ES-I3 (cell line): ENCODE measurements at regions not wholly inside any gene's neighbourhood (a gene's known extent, or its start where the extent isn't known, plus 50 kb on each side); places are given as distances from the start of the nearest gene placed in this dataset.

Experiments
- H3K36me3 ChIP-seq: 2 replicates; pipeline ENCODE4 v1.6.1; 2013; ENCODE audit warnings: mild to moderate bottlenecking, low read length, control low read depth, moderate library complexity; ENCODE audit not compliant: insufficient read depth
- H3K4me1 ChIP-seq: 2 replicates; pipeline ENCODE4 v1.6.1; 2013; ENCODE audit warnings: mild to moderate bottlenecking, control low read depth, low read length; ENCODE audit not compliant: insufficient read depth
- H3K9ac ChIP-seq: 2 replicates; pipeline ENCODE4 v1.6.1; 2013; ENCODE audit warnings: low read depth, mild to moderate bottlenecking, low read length, moderate library complexity
- H3K9me3 ChIP-seq: 2 replicates; pipeline ENCODE4 v1.6.1; 2013; ENCODE audit warnings: mild to moderate bottlenecking, low read length, moderate library complexity; ENCODE audit not compliant: control insufficient read depth, insufficient read depth

DNA sequence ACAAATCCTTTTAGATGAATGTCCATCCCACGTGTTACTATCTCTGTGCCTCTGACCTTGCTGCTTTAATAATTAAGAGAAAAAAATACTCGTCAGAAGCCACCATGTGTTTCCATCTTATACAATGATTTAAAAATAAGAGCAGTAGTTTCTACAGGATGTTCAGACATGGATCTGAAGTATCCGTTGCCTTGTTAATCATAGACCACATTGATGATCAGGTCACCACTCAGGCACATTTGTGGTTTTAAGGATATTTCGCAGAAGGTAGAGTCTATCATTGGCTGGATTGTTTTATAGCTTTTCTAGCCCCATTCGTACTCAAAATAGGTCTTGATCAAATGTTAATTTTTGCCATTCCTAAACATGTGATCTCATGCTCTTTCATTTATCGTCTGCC lies 710.0 kb upstream of the ARGLU1 start:
- Histone ChIP-seq H3K9me3 (no peaks in the 10 kb centered on the region), H3K4me1 (no peaks in the 10 kb centered on the region), H3K9ac (no peak overlapping the region), H3K36me3 (no peaks in the 10 kb centered on the region)

DNA sequence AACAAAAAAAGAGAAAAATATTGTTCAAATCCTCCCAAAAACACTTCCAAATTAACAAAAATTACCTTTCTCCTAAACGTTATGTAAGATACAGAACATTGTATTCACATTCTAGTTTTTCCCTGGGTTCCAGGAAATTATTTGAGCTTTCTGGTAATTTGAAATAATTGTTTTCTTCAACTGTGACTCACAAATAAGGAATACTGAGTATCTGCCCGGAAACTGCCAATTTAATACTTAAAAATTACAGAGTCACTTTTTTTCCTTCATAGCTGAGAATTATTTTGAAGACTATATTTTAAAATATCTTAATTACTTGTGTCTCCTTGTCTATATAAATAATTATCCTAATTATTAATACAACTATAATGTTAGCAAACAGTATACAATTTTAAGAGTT lies 709.0 kb upstream of the ARGLU1 start:
- no peaks in the 10 kb centered on the region for H3K9me3 ChIP-seq
- H3K9ac ChIP-seq, result no peak overlapping the region
- no peaks in the 10 kb centered on the region for H3K36me3 ChIP-seq
- no peaks in the 10 kb centered on the region for H3K4me1 ChIP-seq

DNA sequence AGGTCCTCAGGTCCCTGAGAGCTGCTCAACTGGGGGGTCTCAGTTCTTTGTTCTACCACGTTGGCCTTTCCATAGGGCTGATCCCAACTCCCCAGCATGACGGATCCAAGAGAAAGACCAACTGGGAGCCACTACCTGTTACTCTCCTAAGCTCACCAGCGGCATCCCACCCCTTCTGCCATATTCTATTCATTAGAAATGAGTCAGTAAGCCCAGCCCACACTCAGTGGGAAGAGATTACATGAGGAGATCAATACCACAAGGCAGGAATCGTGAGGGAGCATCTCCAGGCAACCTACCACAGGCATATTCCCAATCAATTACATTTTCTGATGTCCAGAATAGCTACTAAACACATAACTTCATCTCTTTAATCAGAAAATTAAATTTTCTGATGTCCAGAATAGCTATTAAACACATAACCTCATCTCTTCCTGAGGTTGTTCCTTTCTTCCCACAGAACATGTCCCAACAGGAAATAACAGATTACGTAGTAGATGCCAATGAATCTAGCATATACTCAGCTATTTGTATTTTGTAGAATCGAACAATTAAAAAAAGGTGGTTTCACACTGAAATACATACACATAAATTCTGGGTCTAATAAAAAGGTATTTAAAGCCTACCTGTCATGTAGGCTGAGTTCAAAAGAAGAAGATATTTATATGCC lies 708.1 kb upstream of the ARGLU1 start:
- Histone ChIP-seq H3K9me3 (no peaks in the 10 kb centered on the region), H3K4me1 (peaks cover under 1% of the 10 kb centered on the region; the same call in 1 of the 2 replicates), H3K36me3 (no peaks in the 10 kb centered on the region), H3K9ac (no peak overlapping the region)

DNA sequence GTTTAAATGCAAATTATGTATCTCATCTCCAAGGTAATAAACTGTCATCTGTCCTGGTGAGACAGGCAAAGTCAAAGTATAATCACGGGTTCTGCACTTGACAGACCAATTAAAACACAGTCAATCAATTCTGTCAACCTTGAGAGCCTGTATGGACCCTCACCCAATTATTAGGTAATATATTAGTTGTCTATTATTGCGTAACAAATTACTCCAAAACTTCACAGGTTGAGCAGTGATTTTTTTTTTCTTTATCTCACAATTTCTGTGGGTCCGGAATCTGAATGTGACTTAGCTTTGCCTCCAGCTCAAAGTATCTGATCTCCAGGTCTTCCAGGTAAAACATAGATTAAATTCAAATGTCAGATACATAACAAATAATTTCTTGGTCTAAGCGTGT lies 707.4 kb upstream of the ARGLU1 start:
- no peak overlapping the region for H3K9ac ChIP-seq
- no peaks in the 10 kb centered on the region for H3K9me3 ChIP-seq
- no peaks in the 10 kb centered on the region for H3K36me3 ChIP-seq
- H3K4me1 ChIP-seq, result peaks cover 4% of the 10 kb centered on the region; the same call in 1 of the 2 replicates

DNA sequence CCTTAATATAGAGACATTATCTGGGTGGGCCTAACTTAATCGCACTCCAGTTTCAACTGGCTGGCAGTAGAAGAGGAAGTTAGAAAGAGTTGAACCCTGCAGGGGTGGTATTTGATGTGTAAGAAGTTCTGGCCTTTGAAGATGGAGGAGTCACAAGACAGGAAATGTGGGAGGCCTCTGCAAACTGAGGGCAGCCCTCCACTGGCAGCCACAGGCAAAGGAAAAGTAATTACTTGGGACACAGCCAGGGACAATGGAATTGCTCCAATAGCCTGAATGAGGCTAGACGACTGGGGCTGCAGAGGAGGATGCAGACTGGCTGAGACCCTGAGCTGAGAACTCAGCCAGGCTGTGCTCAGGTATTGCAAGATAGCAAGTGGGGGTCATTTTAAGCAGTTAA lies 703.3 kb upstream of the ARGLU1 start:
- peaks cover 4% of the 10 kb centered on the region; the same call in 1 of the 2 replicates for H3K4me1 ChIP-seq
- H3K9me3 ChIP-seq, result no peaks in the 10 kb centered on the region
- H3K9ac ChIP-seq, result no peak overlapping the region
- H3K36me3 ChIP-seq, result no peaks in the 10 kb centered on the region

DNA sequence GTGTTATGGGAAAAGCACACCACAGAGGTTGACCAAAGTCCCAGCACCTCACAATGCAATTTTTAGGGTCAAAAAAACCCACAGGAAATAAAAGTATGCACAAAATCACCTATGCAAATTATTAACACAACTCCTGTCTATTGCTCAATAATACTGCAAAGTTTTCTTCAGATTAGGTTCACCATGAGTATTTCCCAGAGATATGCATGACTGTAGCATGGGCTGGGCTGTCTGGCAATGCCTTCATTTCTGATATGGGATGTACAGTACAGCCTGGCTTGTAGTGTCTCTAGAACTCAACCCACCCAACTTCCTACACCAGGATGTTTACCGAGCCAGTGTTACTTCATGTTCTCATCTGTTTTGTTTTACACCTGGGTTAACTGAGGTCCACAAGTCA lies 698.7 kb upstream of the ARGLU1 start:
- Histone ChIP-seq H3K36me3 (no peaks in the 10 kb centered on the region), H3K9ac (no peak overlapping the region), H3K4me1 (peaks cover 4% of the 10 kb centered on the region; the same call in 1 of the 2 replicates), H3K9me3 (no peaks in the 10 kb centered on the region)

DNA sequence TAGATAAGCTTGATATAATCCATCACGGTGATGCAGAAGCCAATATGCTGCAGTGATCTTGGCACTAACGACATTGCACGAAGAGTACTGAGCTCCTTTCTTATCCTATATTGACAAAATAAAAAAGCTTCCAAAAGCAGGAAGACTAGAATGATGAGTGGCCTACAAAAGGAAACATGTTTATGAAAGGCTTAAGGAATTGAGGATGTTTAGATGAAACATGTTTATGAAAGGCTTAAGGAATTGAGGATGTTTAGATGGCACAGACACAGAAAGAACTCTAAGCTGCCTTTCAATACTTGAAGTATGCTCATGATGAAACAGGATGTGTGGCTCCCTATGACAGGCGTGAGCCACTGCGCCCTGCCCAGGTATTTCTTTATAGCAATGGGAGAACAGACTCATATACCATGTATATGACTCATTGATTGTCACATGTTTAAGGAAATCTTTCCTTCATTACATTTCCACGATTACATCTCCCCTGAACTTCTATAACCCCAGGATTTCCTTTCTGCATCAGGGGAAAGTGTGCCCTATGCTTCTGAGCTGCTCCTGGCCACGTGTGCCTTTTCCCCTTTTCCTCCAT lies 690.8 kb upstream of the ARGLU1 start:
- Histone ChIP-seq H3K36me3 (no peaks in the 10 kb centered on the region), H3K9ac (no peak overlapping the region), H3K9me3 (no peaks in the 10 kb centered on the region), H3K4me1 (no peaks in the 10 kb centered on the region)

DNA sequence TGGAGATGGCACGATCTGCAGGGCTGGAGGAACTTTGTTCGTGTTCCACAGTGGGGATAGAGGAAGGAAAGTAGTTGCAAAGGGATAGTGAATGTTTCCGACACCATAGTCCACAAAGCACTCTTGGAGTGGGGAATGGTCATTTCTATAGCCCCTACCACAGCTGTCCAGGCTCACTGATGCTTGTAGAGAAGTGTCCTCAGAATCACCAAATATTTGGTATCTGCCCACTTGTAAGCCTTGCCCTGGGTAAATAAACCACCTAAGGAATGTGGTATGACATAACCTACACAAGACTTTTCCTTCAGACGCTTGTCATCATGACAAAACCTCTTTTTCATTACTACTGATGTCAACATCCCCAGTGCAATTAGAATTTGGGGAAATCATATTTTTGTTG lies 686.5 kb upstream of the ARGLU1 start:
- no peak overlapping the region for H3K9ac ChIP-seq
- peaks cover 3% of the 10 kb centered on the region; the same call in 1 of the 2 replicates for H3K4me1 ChIP-seq
- no peaks in the 10 kb centered on the region for H3K9me3 ChIP-seq
- H3K36me3 ChIP-seq, result no peaks in the 10 kb centered on the region

DNA sequence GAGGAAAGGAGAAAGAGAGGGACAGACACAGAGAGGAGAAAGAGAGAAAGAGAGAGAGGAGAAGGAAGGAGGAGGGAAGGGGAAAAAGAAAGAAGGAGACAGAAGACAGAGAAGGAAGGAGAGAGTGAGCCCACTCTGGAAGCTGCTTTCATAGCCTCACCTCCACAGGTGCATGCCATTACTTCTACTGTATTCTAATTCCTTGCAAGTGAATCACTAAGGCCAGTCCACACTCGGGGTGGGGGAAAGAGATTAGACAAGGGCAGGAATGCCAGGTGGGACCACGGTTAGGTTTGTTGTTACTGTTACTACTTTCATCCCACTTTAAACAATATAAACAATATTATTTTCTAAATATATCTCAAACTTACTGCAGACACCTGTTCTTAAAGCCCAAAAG lies 684.5 kb upstream of the ARGLU1 start:
- no peaks in the 10 kb centered on the region for H3K9me3 ChIP-seq
- no peak overlapping the region for H3K9ac ChIP-seq
- H3K36me3 ChIP-seq, result no peaks in the 10 kb centered on the region

DNA sequence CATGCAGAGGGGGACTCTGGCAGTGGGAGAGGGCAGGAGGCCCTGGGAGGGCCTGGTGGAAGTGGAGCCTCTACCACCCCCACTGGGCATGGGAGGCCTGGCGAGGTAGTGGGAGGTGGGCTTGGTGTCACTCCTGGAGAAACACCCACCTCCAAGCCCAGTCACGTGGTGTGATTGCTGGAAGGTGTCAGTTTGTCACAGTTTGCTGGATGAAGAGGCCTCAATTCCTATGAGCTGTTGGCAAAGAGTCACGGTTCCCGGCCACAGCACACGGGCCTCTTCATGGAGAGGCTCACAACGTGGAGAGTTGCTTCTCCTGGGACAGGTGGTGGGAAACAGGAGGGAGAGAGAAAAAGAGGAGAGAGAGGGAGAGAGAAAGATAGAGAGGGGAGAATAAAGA lies 684.1 kb upstream of the ARGLU1 start:
- H3K9ac ChIP-seq, result no peak overlapping the region
- peaks cover 3% of the 10 kb centered on the region; the same call in 1 of the 2 replicates for H3K4me1 ChIP-seq
- no peaks in the 10 kb centered on the region for H3K36me3 ChIP-seq
- H3K9me3 ChIP-seq, result no peaks in the 10 kb centered on the region

More for the DNA sequence above, 684.5 kb upstream of the ARGLU1 start:
- H3K4me1 ChIP-seq, result peaks cover 3% of the 10 kb centered on the region; the same call in 1 of the 2 replicates

DNA sequence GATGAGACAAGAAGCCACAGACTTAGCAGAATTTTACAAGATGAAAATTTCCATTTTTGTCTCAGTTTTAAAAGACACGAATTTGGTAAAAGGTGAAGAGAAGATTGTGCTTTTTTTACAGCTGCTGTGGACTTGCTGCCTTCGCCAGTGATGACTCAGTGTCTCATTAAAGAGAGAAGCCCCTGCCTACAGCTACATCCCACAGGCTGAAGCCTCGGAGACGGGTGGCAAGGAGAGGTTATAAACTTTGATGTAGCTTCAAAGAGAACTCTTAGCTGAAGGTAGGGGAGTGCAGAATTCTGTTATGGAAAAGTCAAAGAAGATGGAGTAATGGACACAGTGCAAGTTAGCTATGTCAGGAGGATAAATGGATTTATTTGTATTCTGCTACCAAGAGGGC lies 683.4 kb upstream of the ARGLU1 start:
- peaks cover 3% of the 10 kb centered on the region; the same call in 1 of the 2 replicates for H3K4me1 ChIP-seq
- no peaks in the 10 kb centered on the region for H3K36me3 ChIP-seq
- H3K9ac ChIP-seq, result no peak overlapping the region
- no peaks in the 10 kb centered on the region for H3K9me3 ChIP-seq

DNA sequence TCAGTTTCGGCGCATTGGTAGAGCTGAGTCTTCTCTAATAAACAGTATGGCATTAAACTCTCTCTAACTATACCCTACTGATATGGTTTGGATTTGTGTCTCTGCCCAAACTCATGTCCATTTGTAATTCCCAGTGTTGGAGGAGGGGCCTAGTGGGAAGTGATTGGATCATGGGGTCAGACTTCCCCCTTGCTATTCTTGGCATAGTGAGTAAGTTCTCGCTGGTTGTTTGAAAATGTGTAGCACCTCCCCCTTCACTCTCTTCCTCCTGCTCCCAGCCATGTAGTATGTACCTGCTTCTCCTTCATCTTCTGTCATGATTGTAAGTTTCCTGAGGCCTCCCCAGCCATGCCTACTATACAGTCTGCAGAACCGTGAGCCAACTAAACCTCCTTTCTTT lies 682.7 kb upstream of the ARGLU1 start:
- Histone ChIP-seq H3K9me3 (no peaks in the 10 kb centered on the region), H3K36me3 (no peaks in the 10 kb centered on the region), H3K4me1 (peaks cover 3% of the 10 kb centered on the region; the same call in 1 of the 2 replicates), H3K9ac (no peak overlapping the region)

DNA sequence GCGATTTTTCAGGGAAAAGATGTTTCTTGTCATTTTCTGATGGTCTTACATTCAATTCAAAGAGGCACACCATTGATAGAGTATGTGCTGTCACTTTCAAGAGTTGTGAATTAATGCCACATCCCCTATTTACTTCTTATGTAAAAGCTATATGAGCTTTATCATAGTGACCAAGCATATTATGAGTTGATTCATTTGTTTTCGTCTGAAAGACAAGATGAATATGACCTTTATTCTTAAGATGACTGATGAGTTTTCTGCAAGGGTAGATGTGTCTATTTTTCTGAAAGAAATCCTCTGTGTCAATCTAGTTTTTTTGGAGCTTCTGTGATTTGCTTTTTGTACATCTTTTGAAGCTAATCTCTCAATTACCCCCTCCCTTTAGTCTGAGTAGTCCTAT lies 676.3 kb upstream of the ARGLU1 start:
- Histone ChIP-seq H3K9me3 (no peaks in the 10 kb centered on the region), H3K36me3 (no peaks in the 10 kb centered on the region), H3K9ac (no peak overlapping the region), H3K4me1 (no peaks in the 10 kb centered on the region)

DNA sequence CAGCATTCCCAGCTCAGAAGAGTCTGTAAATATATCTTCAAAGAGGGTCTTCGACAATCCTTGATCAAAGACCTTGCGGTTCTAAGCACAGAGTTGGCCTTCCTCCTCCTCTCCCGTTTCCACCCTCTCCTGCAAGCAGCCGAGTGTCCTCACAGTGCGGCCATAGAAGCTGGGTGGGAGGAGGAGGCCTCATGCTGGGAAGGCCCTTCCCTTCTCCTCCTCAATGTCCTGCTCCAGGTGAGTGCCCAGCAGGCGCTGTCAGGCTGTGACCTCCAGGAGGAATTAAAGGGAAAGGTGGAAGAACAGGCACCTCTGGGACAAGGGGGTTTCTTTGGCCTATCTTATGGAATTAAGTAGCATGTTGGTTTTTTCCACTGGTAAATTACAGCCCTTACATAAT lies 674.2 kb upstream of the ARGLU1 start:
- Histone ChIP-seq H3K9me3 (no peaks in the 10 kb centered on the region), H3K9ac (no peak overlapping the region), H3K36me3 (no peaks in the 10 kb centered on the region), H3K4me1 (no peaks in the 10 kb centered on the region)

DNA sequence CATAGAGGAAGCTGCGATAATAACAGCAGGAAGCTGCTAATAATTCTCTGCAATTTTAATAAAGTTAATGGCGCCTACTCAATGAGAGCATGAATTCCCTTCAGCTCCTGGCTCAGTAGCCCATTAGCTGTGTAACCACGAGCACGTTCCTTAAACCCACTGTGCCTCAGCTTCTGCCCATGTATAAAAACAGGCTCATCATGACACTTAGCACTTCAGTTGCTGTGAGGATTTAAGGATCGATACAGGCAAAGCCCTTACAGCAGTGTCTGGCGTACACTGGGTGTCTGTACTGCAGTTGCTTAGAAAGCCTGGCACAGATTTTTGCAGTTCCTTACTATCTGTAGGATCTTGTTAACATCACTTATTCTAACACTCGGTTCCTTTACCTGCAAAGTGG lies 673.4 kb upstream of the ARGLU1 start:
- no peaks in the 10 kb centered on the region for H3K36me3 ChIP-seq
- H3K9me3 ChIP-seq, result no peaks in the 10 kb centered on the region
- H3K4me1 ChIP-seq, result no peaks in the 10 kb centered on the region
- H3K9ac ChIP-seq, result no peak overlapping the region
